Inflammatory macrophage treated with lipopolysaccharide for 1 hour (primary cell): ENCODE measurements at regions not wholly inside any gene's neighbourhood (a gene's known extent, or its start where the extent isn't known, plus 50 kb on each side); places are given as distances from the start of the nearest gene placed in this dataset.

Experiments used
- DNase-seq, 2 donors: peaks; one replicate each; pipeline ENCODE4 v3.0.0-alpha.2; 2020 to 2022

DNA sequence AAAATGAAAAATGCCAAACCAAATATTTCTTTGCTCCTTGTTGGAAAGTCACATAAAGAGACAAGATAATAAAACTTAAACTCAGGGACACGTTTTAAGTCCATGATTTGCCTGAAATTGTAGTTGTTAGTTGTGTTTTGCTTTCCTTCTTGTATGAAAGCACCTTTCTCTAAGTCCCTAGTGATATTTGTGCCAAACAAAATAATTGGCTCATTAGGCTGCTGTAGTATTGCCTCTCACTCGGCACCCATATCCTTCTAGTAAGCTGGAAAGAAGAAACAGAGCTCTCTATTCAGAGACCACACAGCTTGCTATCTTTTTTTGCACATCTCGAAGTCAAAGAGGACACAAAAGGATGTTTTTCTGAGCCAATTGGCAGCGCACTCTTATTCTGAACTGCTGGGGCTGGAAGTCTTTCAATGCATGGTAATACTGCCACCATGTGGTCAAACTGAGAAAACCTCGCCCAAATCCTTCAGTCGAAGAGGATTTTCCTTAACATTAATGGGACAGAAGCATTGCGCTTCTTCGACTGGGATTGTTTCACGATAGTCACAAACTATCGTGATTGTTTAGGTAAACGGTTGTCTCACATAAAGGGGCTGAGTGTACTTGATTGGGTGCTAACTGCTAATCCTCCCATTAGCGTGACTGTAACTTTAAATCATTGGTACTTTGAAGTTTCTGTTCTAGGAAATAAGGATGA is 571.9 kb upstream of the LCORL start:
- peak; percentile 28 to 79 for DNase-seq

DNA sequence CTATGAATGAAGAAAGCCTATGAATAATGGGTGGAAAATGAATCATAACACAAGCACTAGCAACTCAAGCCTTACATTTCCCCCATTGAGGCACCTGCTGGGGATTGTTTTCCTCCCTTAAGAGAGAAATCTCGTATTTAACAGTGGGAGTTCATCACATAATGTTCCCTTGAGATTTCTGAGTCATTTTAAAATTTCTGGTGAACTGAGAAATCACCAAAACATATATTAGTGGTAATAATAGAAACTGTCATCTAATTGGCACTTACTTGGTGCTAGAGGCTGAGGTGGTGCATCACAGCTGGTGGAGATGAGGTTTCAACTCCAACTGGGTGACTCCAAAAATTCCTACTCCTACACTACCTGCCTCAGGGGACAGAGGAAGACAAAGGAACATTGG is 561.3 kb upstream of the LCORL start:
- DNase-seq = no peak

- no peak for DNase-seq
These were observed 556.8 kb upstream of the LCORL start for GRCh38 chr4:18578307-18578706.

- no peak for DNase-seq
These were observed 550.9 kb upstream of the LCORL start for GRCh38 chr4:18572481-18572880.

DNA sequence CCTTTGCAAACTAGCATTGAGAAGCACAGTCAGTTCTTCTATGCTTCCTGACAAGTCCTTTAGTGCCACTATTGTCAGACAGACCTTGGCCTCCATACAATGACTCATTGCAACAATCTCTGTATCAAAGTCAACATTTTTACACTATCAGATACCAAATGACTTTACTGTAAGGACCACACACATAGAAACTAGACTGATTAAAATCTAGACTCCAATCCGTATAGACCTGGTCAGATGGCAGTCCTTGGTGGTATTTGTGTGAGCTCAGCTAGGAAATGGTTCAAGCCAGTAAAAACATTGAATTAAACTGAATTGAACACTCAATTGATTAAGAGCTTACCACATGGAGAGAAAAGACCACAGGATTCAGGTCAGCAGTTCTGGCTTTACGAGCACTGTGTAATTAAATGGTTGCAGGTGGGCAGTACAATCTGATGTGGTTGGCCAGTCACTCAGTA is 549.8 kb upstream of the LCORL start:
- DNase-seq = no peak

DNA sequence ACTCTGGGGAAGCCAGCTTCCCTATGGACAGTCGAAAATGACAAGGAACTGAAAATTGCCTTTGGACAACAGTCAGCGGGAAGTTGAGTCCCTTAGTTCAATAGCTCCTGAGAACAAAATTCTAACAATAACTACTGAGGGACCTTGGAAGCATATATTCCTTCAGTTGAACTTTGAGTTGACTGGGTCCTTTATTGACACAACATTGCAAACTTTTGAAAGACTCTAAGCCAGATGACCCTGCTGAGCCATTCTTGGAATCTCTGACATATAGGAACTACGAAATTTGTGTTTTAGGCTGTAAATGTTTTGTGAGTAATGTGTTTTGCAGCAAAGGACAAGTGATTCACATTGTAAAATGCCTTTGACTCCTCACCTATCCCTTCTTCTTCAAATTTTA is 548.8 kb upstream of the LCORL start:
- DNase-seq = no peak

- DNase-seq = no peak
These were observed 547.0 kb upstream of the LCORL start for GRCh38 chr4:18568600-18568999.

- DNase-seq = no peak
These were observed 545.6 kb upstream of the LCORL start for GRCh38 chr4:18566970-18567799.

GRCh38 chr4:18559492-18559891 is 537.9 kb upstream of the LCORL start:
- DNase-seq = no peak

GRCh38 chr4:18556402-18556801 is 534.8 kb upstream of the LCORL start:
- no peak for DNase-seq

GRCh38 chr4:18540349-18540748 is 518.8 kb upstream of the LCORL start:
- DNase-seq = no peak

DNA sequence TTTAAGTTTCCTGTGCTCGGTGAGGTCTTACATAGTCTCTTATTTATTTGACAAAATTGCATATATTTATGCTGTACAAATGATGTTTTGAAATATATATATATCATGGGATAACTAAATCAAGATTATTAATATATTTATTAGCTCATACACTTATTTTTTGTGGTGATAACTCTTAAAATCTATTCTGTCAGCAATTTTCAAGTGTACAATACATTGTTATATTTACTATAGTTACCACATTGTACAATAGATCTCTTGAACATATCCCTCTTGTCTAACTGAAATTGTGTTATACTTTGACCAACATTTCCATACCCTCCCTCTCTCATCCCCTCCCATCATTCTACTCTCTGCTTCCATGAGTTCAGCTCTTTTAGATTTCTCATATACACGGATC is 516.6 kb upstream of the LCORL start:
- DNase-seq = no peak

- DNase-seq = no peak
These were observed 514.9 kb upstream of the LCORL start for GRCh38 chr4:18536428-18536827.

DNA sequence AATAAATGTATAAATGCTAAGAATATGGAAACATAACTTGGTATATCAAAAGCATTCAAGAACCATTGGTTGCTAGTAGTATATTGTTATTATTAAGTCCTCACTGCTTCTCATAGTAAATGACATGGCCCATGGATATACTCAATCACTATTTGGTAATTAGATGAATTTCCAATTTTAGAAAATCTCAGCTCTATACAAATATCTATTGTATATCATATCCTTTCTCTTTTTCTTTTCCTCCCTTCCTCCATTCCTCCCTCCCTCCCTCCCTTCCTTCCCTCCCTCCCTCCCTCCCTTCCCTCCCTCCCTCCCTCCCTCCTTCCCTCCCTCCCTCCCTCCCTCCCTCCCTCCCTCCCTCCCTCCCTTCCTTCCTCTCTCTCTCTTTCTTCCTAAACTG is 514.4 kb upstream of the LCORL start:
- no peak for DNase-seq

GRCh38 chr4:18533262-18533775 is 511.8 kb upstream of the LCORL start:
- no peak for DNase-seq

GRCh38 chr4:18531731-18532130 is 510.2 kb upstream of the LCORL start:
- no peak for DNase-seq

DNA sequence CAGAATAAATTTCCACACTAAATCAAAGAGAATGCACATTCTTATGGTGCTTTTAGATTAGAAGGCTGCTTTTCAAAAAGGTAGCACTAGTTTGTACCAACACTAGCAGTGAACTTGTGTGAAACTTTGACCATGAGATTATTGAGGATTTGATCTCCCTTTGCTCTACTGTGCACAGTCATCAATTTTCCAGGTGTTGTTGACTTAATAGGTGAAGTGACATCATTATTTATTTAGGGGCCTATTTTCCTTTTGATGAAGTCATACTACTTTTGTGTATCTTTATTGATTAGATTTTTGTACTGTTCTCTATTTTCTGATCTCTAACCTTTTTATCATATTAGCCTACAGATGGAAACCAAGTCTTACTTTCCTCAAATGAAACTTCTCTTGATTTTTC is 507.9 kb upstream of the LCORL start:
- DNase-seq = no peak

- no peak for DNase-seq
These were observed 503.1 kb upstream of the LCORL start for GRCh38 chr4:18524667-18525066.

DNA sequence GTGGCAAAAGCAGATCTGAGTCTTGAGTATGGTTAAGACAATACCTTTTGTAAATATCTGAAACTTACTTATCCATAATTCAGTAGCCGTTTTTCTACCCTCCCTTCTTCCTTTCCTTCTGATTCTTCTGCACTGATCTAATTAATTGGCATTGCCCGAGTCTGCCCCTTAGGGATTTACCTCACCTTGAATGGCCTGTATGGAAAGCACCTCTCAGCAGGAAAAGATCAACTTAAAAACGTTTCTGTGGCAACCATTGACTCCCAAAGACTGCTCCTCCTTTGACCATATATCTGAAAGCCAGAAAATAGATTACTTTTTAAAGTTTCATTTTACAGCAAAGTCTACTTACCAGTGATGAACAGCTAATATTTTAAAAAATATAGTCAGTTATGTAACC is 496.5 kb upstream of the LCORL start:
- no peak for DNase-seq

DNA sequence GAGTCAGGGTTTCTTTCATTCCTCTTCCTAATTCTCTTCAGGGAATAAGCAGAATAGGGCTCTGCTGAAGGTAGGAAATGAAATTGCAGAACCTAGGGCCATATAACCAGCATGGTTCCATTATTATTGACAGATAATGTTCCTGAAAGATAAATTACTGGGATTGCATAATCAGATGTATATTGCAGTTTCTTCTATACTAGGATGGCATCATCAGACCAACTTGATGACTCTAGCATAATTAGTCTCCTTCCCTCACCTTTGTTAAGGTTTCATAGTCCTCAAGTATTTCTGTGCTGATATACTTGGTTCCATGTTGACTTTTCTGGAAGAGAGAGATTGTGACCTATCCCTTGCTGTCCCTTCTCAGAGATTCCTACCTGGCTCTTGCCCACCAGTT is 492.3 kb upstream of the LCORL start:
- no peak for DNase-seq

- DNase-seq = no peak
These were observed 491.2 kb upstream of the LCORL start for GRCh38 chr4:18512718-18513117.

DNA sequence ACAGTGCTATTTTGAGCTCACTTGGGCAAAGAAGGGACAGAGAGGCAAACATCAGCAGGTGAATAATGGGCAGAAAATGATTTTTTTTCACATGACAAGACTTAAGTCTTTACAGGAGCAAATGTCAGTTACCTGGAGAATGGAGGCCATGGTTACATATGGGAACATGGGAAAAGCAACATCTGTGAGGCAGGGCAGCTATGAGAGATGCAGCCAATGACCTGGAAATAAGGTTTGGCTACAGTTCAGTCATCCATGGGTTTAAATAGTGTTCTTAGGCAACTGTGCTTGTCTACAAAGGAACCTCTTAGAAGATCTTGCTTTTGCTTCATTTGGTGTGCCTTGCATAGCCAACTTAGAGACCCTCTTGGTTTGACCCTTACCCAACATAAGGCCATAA is 490.2 kb upstream of the LCORL start:
- no peak for DNase-seq

GRCh38 chr4:18508786-18509185 is 487.2 kb upstream of the LCORL start:
- DNase-seq = no peak

DNA sequence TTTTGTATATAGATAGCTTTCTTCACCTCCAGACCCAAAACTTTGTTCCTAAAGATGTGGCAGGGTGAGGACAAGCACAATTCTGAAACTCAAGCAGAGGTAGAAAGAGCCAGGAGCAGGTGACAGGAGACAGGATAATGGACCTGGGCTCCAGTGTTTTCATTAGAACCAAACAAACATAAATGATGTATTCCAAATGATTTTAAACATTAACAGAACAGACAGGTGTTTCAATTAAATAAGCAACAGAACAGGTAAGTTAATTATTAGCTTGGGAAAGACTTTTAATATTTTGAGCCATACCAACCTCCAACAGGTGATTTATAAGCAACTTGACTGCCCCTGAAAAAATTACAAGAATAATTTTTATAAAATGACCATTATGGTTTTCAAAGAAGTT is 459.4 kb upstream of the LCORL start:
- DNase-seq = no peak
